ENCODE measurements at regions not wholly inside any gene's neighbourhood (a gene's known extent, or its start where the extent isn't known, plus 50 kb on each side); places are given as distances from the start of the nearest gene placed in this dataset.

DNA sequence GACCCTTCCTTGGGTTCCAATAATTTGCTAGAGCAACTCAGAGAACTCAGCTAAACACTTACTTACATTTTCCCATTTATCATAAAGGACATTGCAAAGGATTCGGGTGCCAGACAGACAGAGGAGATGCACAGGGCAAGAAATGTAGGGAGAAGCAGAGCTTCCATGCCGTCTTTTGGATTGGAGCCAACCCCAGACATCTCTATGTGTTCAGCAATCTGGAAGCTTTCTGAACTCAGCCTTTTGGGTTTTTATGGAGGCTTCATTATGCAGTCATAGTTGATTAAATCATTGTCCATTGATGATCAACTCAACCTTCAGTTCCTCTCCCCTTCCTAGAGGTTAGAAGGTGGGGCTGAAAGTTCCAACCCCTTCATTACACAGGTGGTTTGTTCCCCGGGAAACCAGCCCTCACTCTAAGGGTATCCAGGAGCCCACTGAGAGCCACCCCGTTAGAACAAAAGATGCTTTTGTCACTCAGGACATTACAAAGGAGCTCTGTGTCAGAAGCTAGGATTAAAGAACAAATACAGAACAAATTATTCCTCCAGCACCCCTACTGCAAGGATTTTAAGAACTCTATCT, 211.9 kb upstream of the VSTM2A start:
- Histone ChIP-seq H3K9me1 (replicated peaks; ENCODE audit: control insufficient read depth, extremely low read depth, insufficient read depth, low read length) (no peaks in the 10 kb centered on the region), H3K9ac (replicated peaks; ENCODE audit: extremely low read depth, insufficient read depth, low read length) (no peak overlapping the region), H3K4me1 (ENCODE audit: control insufficient read depth, extremely low read depth, insufficient read depth, low read length) (no peaks in the 10 kb centered on the region), H3K9me3 (replicated peaks; ENCODE audit: control insufficient read depth, insufficient read depth, low read length) (no peaks in the 10 kb centered on the region), H3K27ac (ENCODE audit: insufficient read depth, low read depth, low read length) (no peak overlapping the region), H2AFZ (ENCODE audit: low read depth, low read length) (no peak overlapping the region), H3K27me3 (ENCODE audit: control insufficient read depth in 2 of 2, insufficient read depth in 2 of 2, low read length in 2 of 2) (no peaks in the 10 kb centered on the region), H3K4me3 (replicated peaks in 1 of 3; ENCODE audit: insufficient read depth in 1 of 3, low read depth in 1 of 3, low read length in 3 of 3) (no peak overlapping the region), H3K36me3 (ENCODE audit: control insufficient read depth in 2 of 2, extremely low read depth in 1 of 2, insufficient read depth in 2 of 2, low read length in 2 of 2) (no peaks in the 10 kb centered on the region), H4K20me1 (replicated peaks; ENCODE audit: control insufficient read depth, extremely low read depth, insufficient read depth, low read length) (no peaks in the 10 kb centered on the region), H3K79me2 (ENCODE audit: control insufficient read depth, insufficient read depth, low read length) (no peaks in the 10 kb centered on the region), H3K4me2 (ENCODE audit: insufficient read depth, low read length) (no peak overlapping the region)
- DNase-seq (ENCODE audit: low read depth, low spot score) (no peak), FAIRE-seq (no peak)
- TF ChIP-seq MYC (IDR thresholded peaks at IDR 0.05; ENCODE audit: low read depth, low read length), result no peak
- no peak for TF ChIP-seq POLR2AphosphoS5 (IDR thresholded peaks at IDR 0.05; ENCODE audit: insufficient read depth, low read depth, low read length)
- TF ChIP-seq FOS (IDR thresholded peaks at IDR 0.05; ENCODE audit: borderline replicate concordance, insufficient read depth, low read length), result no peak
- no peak for TF ChIP-seq GATA2 (IDR thresholded peaks at IDR 0.05; ENCODE audit: insufficient read depth, insufficient read length, low read depth, low read length)
- TF ChIP-seq, protein P1, sequence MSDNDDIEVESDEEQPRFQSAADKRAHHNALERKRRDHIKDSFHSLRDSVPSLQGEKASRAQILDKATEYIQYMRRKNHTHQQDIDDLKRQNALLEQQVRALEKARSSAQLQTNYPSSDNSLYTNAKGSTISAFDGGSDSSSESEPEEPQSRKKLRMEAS (IDR thresholded peaks at IDR 0.05; ENCODE audit: insufficient read depth, insufficient read length), result no peak
- TF ChIP-seq JUN (IDR thresholded peaks at IDR 0.05; ENCODE audit: borderline replicate concordance, insufficient read depth, insufficient read length, low read depth), result no peak
- ChIA-PET CTCF (no interaction called here), POLR2A (no interaction called here)
- no TSS peak for BruUV-seq (replicated peaks)
- dilution Hi-C loops (cut with MboI; ENCODE audit: extremely low pct_ligation_motif_present, low sequenced_read_pairs), result no loop called here
- intact Hi-C loops (cut with micrococcal nuclease), result no loop called here

DNA sequence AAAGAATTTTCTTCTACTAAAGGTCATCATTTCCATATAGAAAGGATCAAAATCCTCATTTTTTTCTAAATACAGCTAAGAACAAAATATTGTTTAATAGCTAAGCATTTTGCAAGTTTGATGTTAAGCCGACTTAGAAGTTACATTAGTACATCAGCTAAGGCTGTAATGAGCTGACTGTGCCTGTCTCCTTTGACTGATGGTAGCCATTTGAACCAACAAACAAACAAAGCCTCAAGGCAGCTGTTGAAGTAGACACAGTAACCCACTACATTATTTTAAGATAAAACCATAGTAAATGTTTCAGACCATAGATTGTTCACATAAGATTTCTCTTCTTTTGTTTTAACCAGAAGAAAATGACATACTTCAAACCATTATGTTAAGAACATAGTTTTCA, 210.9 kb upstream of the VSTM2A start:
- no peak overlapping the region for H3K4me2 ChIP-seq (ENCODE audit: insufficient read depth, low read length)
- H3K4me1 ChIP-seq (ENCODE audit: control insufficient read depth, extremely low read depth, insufficient read depth, low read length), result no peaks in the 10 kb centered on the region
- no peaks in the 10 kb centered on the region for H3K27me3 ChIP-seq (ENCODE audit: control insufficient read depth in 2 of 2, insufficient read depth in 2 of 2, low read length in 2 of 2)
- intact Hi-C loops (cut with micrococcal nuclease), result no loop called here
- FAIRE-seq (no peak), DNase-seq (ENCODE audit: low read depth, low spot score) (no peak)
- no peaks in the 10 kb centered on the region for H3K36me3 ChIP-seq (ENCODE audit: control insufficient read depth in 2 of 2, extremely low read depth in 1 of 2, insufficient read depth in 2 of 2, low read length in 2 of 2)
- BruUV-seq (replicated peaks), result no TSS peak
- dilution Hi-C loops (cut with MboI; ENCODE audit: extremely low pct_ligation_motif_present, low sequenced_read_pairs), result no loop called here
- H3K79me2 ChIP-seq (ENCODE audit: control insufficient read depth, insufficient read depth, low read length), result no peaks in the 10 kb centered on the region
- ChIA-PET CTCF (no interaction called here), POLR2A (no interaction called here)
- no peaks in the 10 kb centered on the region for H4K20me1 ChIP-seq (replicated peaks; ENCODE audit: control insufficient read depth, extremely low read depth, insufficient read depth, low read length)
- TF ChIP-seq MYC (IDR thresholded peaks at IDR 0.05; ENCODE audit: low read depth, low read length), result no peak
- no peak for TF ChIP-seq POLR2AphosphoS5 (IDR thresholded peaks at IDR 0.05; ENCODE audit: insufficient read depth, low read depth, low read length)
- TF ChIP-seq, protein P2, sequence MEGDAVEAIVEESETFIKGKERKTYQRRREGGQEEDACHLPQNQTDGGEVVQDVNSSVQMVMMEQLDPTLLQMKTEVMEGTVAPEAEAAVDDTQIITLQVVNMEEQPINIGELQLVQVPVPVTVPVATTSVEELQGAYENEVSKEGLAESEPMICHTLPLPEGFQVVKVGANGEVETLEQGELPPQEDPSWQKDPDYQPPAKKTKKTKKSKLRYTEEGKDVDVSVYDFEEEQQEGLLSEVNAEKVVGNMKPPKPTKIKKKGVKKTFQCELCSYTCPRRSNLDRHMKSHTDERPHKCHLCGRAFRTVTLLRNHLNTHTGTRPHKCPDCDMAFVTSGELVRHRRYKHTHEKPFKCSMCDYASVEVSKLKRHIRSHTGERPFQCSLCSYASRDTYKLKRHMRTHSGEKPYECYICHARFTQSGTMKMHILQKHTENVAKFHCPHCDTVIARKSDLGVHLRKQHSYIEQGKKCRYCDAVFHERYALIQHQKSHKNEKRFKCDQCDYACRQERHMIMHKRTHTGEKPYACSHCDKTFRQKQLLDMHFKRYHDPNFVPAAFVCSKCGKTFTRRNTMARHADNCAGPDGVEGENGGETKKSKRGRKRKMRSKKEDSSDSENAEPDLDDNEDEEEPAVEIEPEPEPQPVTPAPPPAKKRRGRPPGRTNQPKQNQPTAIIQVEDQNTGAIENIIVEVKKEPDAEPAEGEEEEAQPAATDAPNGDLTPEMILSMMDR (IDR thresholded peaks at IDR 0.05; ENCODE audit: extremely low read depth in 1 of 2, insufficient read depth in 1 of 2, low read depth in 1 of 2, low read length in 2 of 2), result no peak
- TF ChIP-seq GATA2 (IDR thresholded peaks at IDR 0.05; ENCODE audit: insufficient read depth, insufficient read length, low read depth, low read length), result no peak
- no peak for TF ChIP-seq EZH2 (IDR thresholded peaks at IDR 0.05; ENCODE audit: borderline replicate concordance, low read depth, low read length, severe bottlenecking)
- no peak for TF ChIP-seq JUN (IDR thresholded peaks at IDR 0.05; ENCODE audit: borderline replicate concordance, insufficient read depth, insufficient read length, low read depth)
- TF ChIP-seq, protein P1 (IDR thresholded peaks at IDR 0.05; ENCODE audit: insufficient read depth, insufficient read length), result no peak
- no peak for TF ChIP-seq FOS (IDR thresholded peaks at IDR 0.05; ENCODE audit: borderline replicate concordance, insufficient read depth, low read length)
- TF ChIP-seq POLR2A (IDR thresholded peaks at IDR 0.05; ENCODE audit: low read depth, low read length), result no peak
- no peaks in the 10 kb centered on the region for H3K9me1 ChIP-seq (replicated peaks; ENCODE audit: control insufficient read depth, extremely low read depth, insufficient read depth, low read length)
- no peak overlapping the region for H3K9ac ChIP-seq (replicated peaks; ENCODE audit: extremely low read depth, insufficient read depth, low read length)
- H3K9me3 ChIP-seq (replicated peaks; ENCODE audit: control insufficient read depth, insufficient read depth, low read length), result no peaks in the 10 kb centered on the region
- no peak overlapping the region for H2AFZ ChIP-seq (ENCODE audit: low read depth, low read length)
- H3K4me3 ChIP-seq (replicated peaks in 1 of 3; ENCODE audit: insufficient read depth in 1 of 3, low read depth in 1 of 3, low read length in 3 of 3), result no peak overlapping the region
- no peak overlapping the region for H3K27ac ChIP-seq (ENCODE audit: insufficient read depth, low read depth, low read length)

Measured in endothelial cell of umbilical vein (primary cell).